ENCODE measurements at regions not wholly inside any gene's neighbourhood (a gene's known extent, or its start where the extent isn't known, plus 50 kb on each side); places are given as distances from the start of the nearest gene placed in this dataset.

DNA sequence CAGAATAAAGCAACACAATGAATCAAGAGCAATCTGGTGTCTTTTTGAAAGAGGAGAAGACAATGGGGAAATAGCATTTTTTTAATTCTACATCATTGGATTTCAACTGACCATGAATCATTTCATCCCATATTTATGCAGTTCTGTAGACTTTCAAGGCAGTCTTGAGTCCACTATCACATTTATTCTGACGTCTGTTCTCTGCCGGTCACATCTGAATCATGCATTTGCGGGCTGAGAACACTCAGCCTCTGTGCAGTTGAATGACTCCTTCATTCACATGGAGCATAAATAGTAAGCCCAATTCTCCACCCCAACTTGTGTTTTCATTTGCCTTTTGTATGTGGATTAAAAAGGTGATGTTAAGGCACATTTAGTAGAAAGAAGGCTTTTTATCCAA, 128.2 kb downstream of the AKAIN1 start:
- TF ChIP-seq, protein P1, sequence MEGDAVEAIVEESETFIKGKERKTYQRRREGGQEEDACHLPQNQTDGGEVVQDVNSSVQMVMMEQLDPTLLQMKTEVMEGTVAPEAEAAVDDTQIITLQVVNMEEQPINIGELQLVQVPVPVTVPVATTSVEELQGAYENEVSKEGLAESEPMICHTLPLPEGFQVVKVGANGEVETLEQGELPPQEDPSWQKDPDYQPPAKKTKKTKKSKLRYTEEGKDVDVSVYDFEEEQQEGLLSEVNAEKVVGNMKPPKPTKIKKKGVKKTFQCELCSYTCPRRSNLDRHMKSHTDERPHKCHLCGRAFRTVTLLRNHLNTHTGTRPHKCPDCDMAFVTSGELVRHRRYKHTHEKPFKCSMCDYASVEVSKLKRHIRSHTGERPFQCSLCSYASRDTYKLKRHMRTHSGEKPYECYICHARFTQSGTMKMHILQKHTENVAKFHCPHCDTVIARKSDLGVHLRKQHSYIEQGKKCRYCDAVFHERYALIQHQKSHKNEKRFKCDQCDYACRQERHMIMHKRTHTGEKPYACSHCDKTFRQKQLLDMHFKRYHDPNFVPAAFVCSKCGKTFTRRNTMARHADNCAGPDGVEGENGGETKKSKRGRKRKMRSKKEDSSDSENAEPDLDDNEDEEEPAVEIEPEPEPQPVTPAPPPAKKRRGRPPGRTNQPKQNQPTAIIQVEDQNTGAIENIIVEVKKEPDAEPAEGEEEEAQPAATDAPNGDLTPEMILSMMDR (conservative IDR thresholded peaks at IDR 0.05 in 1 of 2, IDR thresholded peaks at IDR 0.05 in 1 of 2; ENCODE audit: extremely low read depth in 1 of 2, insufficient read depth in 1 of 2, low read depth in 1 of 2, low read length in 2 of 2), result no peak
- no peak for TF ChIP-seq EZH2 (IDR thresholded peaks at IDR 0.05; ENCODE audit: borderline replicate concordance, low read length)
